ENCODE measurements at regions not wholly inside any gene's neighbourhood (a gene's known extent, or its start where the extent isn't known, plus 50 kb on each side); places are given as distances from the start of the nearest gene placed in this dataset.

- no peak for TF ChIP-seq CTCF (IDR thresholded peaks at IDR 0.05 in 8 of 11, conservative IDR thresholded peaks at IDR 0.05 in 3 of 11)
- no peak for TF ChIP-seq POLR2A (IDR thresholded peaks at IDR 0.05)
- no peak for TF ChIP-seq POLR2AphosphoS5 (IDR thresholded peaks at IDR 0.05)
- no peaks in the 10 kb centered on the region for H3K36me3 ChIP-seq
- no peaks in the 10 kb centered on the region for H3K27me3 ChIP-seq (replicated peaks in 1 of 7)
- no peak overlapping the region for H3K27ac ChIP-seq
- intact Hi-C loops (cut with DNase I; ENCODE audit: low total_unique reads): no loop called here
- no peaks in the 10 kb centered on the region for H3K9me3 ChIP-seq
- no peak for DNase-seq
- no peak overlapping the region for H3K4me3 ChIP-seq
- H3K4me1 ChIP-seq: peaks cover 0 to 40% (median 10%) of the 10 kb centered on the region in 6 donors
- WGBS, 5 donors: 52 to 65% (median 55%) methylated on average over 1 of the region's 1 CpG
Measured at GRCh38 chr3:101976473-101976872, 127.2 kb downstream of the NFKBIZ start.

GRCh38 chr3:101978348-101978747 is 129.0 kb downstream of the NFKBIZ start:
- Histone ChIP-seq H3K4me3 (no peak overlapping the region), H3K4me1 (peaks cover 0 to 27% (median 5%) of the 10 kb centered on the region in 6 donors), H3K27ac (no peak overlapping the region), H3K27me3 (replicated peaks in 1 of 7) (no peaks in the 10 kb centered on the region), H3K9me3 (no peaks in the 10 kb centered on the region), H3K36me3 (no peaks in the 10 kb centered on the region)
- 58 to 86% (median 69%) methylated on average over 2 of the region's 2 CpGs for WGBS, 5 donors
- TF ChIP-seq CTCF (IDR thresholded peaks at IDR 0.05 in 8 of 11, conservative IDR thresholded peaks at IDR 0.05 in 3 of 11) (no peak), POLR2AphosphoS5 (IDR thresholded peaks at IDR 0.05) (no peak), POLR2A (IDR thresholded peaks at IDR 0.05) (no peak)
- no peak for DNase-seq
- intact Hi-C loops (cut with DNase I; ENCODE audit: low total_unique reads): no loop called here

GRCh38 chr3:101979033-101979432 is 129.7 kb downstream of the NFKBIZ start:
- intact Hi-C loops (cut with DNase I; ENCODE audit: low total_unique reads): no loop called here
- Histone ChIP-seq H3K9me3 (no peaks in the 10 kb centered on the region), H3K27me3 (replicated peaks in 1 of 7) (no peaks in the 10 kb centered on the region), H3K27ac (no peak overlapping the region), H3K4me1 (peaks cover 0 to 27% (median 5%) of the 10 kb centered on the region in 6 donors), H3K36me3 (no peaks in the 10 kb centered on the region), H3K4me3 (no peak overlapping the region)
- 72 to 91% (median 88%) methylated on average over 3 of the region's 3 CpGs for WGBS, 5 donors
- TF ChIP-seq POLR2A (IDR thresholded peaks at IDR 0.05): no peak
- TF ChIP-seq POLR2AphosphoS5 (IDR thresholded peaks at IDR 0.05): no peak
- TF ChIP-seq CTCF (IDR thresholded peaks at IDR 0.05 in 8 of 11, conservative IDR thresholded peaks at IDR 0.05 in 3 of 11): no peak
- DNase-seq: no peak

- TF ChIP-seq CTCF (IDR thresholded peaks at IDR 0.05 in 8 of 11, conservative IDR thresholded peaks at IDR 0.05 in 3 of 11) (no peak), POLR2A (IDR thresholded peaks at IDR 0.05) (no peak)
- DNase-seq: no peak
- Histone ChIP-seq H3K4me3 (no peak overlapping the region), H3K27ac (no peak overlapping the region), H3K27me3 (replicated peaks in 1 of 7) (no peaks in the 10 kb centered on the region), H3K9me3 (no peaks in the 10 kb centered on the region), H3K4me1 (peaks cover 0 to 22% (median 12%) of the 10 kb centered on the region in 6 donors), H3K36me3 (no peaks in the 10 kb centered on the region)
- 82 to 95% (median 92%) methylated on average over 4 of the region's 4 CpGs for WGBS, 5 donors
- intact Hi-C loops (cut with DNase I; ENCODE audit: low total_unique reads): no loop called here
Measured at GRCh38 chr3:101984356-101984755, 135.0 kb downstream of the NFKBIZ start.

All from spleen (tissue), 11 donors.